GM19239 (cell line): ENCODE measurements at regions not wholly inside any gene's neighbourhood (a gene's known extent, or its start where the extent isn't known, plus 50 kb on each side); places are given as distances from the start of the nearest gene placed in this dataset.

ENCODE experiments used
- DNase-seq: peaks from one replicate; pipeline ENCODE4 v3.0.0; 2011; ENCODE audit warnings: low spot score; ENCODE audit not compliant: insufficient read length
- FAIRE-seq: peaks from 2 replicates; lab custom pipeline; 2011; peaks lifted over from hg19 to GRCh38; lab: Jason Lieb, UNC

DNA sequence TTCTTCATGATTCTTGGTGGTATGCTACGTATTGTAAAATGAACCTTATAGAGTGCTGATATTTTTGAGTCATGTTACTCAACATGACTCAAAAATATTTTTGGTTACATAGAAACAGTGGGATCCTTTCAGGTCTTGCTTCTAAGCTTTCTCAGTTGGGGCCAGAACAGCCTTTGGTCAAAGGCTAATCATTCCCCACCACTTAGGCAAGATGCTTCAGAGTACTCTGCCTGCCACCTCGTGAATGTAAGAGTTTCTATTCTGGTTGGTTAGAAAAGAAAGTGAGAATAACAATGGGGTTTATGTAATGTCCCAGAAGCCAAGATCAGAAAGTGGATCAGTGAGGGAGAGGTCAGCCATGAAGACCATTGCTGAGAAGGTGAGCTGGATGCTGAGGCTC lies 327.8 kb downstream of the TCERG1L start:
- DNase-seq (no peak), FAIRE-seq (no peak)

DNA sequence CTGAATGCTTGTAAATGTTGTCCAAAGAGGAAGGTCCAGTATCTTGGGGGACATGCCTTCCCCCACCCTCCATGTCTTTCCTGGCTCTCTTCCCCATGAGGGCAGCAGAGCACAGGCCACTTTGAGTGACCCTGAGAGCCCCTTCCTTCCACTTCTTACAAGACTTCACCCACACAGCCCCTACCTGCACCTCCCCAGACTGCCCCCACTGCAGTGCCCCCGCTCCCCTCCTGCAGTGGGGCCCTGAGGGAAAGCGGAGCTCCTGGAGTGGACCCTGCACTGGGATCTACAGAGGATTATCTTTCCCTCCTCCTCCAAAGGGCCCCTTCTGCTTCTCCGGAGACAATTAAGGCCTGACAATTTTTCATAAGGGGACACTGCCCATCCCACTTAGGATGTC lies 326.8 kb downstream of the TCERG1L start:
- FAIRE-seq = no peak
- DNase-seq = no peak

DNA sequence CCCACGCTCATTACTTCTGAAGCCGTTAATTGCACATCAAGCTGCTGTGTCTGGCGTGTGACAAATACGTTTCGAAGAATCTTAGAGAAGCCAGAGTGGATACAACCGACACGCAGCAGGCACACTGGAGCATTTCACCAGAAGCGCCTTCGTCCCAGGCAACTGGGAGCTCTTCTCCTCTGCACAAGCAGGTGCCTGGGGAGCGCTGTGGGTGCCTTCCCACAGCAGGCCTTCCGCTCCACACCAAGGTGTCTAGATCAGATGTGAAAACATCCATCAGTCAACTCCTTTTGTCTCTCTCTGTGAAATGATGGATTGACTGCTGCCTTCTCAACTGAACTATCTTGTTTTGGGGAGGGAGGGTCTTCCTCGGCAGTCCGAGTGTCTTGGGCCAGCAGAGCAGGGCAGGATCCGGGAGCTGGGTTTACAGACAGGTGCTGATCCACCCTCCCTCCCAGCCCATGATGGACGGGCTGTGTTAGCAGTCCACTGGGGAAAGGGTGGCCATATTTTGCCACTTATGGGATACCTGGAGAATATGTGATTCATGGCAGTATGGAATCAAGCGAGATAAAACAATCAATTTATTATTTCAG lies 326.3 kb downstream of the TCERG1L start:
- FAIRE-seq = no peak
- DNase-seq = no peak

DNA sequence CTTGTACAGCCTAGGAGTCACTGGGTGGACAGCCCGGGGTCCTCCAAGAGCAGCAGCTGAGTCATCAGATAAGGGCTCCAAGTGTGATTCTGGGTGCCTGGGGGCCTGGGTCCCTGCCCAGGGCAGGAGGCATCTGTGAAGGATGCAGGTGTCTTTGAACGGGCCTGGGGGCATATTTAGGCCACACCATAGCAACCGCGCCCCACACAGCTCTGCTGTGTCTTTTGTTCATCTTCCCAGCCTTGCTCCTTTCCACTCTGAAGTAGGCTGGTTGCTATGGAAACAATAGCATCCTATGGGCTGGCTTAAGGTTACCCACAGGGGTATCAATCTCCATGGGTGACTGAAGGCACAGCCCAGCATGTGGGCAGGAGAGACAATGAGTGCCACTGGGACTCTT lies 324.7 kb downstream of the TCERG1L start:
- no peak for DNase-seq
- no peak for FAIRE-seq

DNA sequence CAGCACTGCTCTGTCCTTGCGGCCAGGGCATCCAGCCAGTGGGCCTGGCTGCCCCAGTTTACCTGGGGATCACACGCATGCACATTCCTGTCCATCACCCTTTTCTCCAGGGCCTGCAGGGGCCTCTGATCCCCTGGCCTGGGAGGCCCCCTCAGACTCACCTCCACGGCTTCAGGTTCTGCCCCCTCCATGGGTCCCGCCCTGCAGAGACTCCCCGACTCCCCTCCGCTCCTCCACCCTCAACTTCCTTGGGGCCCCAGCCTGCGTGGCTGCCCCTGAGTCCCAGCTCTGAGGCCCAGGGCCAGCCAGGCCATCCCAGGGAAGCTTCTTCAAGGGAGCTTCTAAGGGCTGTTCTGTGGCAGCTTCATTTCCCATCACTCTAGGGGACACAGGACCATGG lies 324.1 kb downstream of the TCERG1L start:
- FAIRE-seq = no peak

DNA sequence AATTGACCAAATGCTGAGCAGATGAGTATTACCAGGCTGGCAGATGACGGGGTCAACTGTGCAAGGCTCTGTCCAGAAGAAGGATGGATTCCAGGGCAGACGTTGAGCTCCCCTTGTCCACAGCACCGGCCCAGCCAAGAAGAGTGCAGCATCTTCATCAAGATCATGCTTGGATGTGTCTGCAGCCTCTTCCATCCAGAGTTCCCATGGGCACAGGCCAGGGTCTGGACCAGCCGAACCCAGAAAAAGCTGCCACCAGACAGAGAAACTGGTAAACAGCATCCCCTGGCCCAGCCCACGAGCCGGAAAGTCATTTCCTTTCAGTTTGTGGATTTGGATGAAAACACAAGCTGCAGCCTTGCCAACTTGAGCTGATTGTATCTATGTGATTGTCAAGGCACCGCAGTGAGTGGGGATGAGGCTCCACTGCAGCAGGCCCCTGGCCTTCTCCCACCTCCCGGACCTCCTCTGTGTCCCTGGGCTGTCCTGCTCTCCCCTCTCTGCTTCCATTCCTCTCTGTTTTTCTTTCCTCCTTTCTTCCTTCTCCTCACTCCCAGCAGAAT lies 321.8 kb downstream of the TCERG1L start:
- DNase-seq = no peak
- no peak for FAIRE-seq

More for the DNA sequence above, 324.1 kb downstream of the TCERG1L start:
- no peak for DNase-seq

DNA sequence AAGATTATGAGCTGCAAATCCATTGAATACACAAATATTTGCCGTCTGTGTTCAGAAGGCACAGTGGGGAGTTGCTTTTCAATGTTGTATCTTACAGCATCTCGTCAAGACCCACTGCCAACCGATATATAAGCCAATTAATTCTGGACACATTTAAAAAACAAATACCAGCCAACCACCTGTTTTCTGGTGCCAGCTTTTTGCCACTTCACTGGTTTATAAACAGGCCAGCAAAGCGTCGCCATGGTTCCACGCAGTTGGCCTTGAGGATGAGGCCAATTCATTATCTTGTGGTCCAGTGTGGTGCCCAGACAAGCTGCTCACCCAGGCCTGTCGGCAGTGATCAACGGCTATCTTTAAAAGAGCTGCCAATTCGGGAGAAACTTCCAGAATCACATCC lies 321.0 kb downstream of the TCERG1L start:
- DNase-seq (no peak), FAIRE-seq (no peak)

DNA sequence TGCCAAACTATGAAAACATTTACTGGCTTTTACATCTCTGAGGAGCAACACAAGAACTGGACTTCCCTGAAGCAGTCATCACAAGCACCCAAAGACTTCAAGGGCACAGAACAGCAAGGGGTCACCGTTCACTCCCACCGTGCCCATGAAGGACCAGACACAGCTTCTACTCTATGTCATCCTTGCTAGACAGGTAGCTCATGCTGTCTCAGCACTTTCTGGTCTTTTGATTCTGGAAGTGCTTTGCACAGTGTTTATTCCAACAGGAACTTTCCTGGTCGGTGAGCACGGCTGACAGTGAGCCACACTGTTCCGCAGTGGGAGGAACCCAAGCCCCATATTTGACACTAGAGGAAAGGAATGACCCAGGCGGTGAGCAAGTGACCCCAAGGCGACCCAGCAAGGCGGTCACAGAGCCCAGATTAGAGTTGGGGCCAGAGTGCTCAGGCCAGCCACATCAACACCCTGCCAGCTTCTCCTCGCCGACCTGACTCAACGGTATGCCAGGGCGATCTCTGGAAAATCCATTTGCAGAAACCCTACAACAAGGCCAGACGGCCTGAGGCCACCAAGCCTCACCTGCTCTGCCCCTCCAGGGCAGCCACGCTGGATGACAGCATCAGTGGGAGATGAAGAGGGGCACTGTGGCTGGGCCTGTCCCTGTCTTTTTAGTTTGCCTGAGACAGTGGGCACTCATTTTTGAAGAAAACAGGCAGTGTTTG lies 318.6 kb downstream of the TCERG1L start:
- FAIRE-seq = no peak
- no peak for DNase-seq

DNA sequence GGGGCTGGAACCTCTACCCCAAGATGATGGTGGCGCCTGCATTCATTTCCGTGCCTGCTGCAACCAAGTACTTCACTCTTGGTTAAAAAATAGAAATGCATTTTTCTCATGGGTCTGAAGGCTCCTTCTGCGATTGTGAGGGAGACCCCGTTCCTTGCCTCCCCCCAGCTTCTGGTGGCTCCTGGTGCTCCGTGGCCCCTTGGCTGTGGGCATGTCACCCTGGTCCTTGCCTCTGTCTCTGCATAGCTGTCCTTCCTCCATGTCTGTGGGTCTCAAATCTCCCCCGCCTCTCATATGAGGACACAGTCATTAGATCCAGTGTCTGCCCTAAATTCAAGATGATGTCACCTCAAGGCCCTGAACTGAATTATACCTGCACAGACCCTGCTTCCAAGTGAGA lies 317.9 kb downstream of the TCERG1L start:
- DNase-seq (no peak), FAIRE-seq (no peak)

DNA sequence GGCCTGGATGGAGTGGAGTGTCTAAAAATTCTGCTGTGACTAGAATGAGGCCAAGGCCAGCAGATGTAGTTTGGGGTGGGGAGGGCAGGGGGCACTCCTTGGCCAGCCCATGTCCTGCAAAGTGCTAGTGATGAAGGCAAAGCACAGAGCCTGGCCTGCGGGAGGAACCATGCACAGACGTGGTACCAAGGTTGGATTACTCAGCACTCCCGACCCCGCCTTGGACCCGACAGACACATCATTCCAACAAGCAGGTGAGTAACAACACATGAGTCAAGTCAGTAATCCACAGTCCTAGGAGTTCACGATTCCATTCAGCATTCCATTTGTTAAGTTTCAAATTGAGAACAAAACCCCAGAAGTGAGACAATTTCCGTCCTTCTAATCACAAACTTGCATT lies 317.3 kb downstream of the TCERG1L start:
- DNase-seq (no peak), FAIRE-seq (no peak)

DNA sequence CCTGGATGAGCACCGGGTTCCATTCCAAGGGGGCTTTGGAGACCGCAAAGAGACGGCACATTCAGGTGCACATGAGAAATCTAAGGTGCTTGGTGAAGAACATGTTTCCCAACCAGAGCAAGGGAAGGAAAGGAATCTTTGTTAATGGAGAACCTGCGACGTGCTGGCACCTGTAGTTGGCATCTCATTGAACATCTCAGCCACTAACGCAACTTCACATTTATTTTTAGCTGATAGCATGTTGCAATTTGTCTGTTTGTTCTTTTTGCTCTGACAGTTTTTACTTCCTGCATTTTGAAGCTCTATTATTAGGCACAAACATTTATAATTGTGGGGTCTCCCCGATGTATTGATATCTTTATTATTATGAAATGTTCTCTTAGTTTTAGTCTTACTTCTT lies 316.7 kb downstream of the TCERG1L start:
- FAIRE-seq (no peak), DNase-seq (no peak)

DNA sequence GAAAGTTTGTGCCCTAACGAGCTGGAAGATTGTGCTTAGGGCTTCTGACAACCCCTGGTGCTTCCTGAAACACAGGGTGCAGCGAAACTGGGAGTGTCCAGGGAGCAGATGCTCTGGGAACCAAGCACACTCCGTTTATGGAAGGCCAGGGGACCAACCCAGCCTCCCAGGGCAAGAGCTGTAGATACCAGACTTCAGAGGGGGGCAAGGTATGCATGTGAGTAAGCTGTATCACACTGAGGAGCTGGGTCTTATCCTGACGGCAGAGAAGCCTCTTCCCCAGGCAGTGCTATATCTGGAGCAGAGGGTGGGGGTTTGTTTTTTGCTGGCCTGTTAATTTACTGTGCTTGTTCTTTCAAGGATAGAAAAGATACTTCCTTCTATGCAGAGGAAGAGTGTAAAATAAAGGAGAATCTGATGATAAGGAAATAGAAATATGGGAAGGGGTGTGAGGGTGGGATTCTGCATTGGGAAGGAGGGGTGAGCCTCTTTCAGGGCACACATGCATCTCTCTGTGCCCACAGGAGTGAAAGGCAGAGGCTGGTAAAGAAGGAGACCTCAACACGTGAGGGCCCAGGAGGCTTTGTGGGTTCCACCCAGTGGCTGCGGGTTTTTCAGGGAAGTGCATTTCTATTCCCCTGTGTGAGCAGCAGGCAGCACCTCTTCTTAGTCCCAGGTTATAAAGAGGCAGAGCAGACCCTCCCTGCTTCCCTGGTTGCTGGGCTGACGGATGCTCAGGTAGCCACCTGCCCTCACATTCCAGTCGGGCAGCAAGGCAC lies 314.1 kb downstream of the TCERG1L start:
- no peak for FAIRE-seq
- DNase-seq = no peak

DNA sequence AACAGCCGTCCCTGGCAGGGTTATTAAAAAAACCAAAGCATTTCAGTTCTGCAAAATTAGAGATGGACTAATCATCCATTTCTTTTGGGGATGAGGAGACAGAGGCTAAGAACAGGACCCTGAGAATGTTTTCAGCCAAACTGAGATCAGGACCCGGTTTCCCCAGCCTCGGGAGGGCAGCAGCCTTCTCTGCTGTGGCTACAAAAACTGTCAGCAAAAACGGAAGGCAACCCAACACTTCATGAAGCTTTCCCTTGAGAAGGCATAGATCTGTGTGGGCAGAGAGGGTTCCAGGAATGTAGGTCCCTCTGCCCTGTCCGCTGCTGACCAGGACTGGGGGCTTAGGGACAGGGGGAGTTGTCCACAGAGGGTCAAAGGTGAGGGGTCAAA lies 313.5 kb downstream of the TCERG1L start:
- FAIRE-seq (no peak), DNase-seq (no peak)

DNA sequence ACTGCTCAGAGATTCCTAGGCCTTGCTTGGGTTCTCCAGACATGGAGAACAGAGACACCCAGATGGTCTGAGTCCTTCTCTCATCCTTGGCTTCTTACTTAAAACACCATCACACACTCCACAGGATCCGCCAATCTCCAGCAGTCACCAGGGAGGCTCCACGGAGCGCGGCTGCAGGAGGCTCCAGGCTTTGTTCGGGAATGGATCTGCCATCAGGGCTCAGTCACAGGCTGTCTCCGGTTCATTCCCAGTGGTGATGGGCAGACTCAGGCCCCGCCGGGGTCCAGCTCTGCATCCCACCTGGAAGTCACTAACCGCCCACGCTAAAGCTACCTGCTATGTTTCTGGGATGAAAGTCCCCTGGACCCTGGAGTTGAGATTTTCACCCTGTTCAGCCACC lies 312.9 kb downstream of the TCERG1L start:
- FAIRE-seq (no peak), DNase-seq (no peak)

DNA sequence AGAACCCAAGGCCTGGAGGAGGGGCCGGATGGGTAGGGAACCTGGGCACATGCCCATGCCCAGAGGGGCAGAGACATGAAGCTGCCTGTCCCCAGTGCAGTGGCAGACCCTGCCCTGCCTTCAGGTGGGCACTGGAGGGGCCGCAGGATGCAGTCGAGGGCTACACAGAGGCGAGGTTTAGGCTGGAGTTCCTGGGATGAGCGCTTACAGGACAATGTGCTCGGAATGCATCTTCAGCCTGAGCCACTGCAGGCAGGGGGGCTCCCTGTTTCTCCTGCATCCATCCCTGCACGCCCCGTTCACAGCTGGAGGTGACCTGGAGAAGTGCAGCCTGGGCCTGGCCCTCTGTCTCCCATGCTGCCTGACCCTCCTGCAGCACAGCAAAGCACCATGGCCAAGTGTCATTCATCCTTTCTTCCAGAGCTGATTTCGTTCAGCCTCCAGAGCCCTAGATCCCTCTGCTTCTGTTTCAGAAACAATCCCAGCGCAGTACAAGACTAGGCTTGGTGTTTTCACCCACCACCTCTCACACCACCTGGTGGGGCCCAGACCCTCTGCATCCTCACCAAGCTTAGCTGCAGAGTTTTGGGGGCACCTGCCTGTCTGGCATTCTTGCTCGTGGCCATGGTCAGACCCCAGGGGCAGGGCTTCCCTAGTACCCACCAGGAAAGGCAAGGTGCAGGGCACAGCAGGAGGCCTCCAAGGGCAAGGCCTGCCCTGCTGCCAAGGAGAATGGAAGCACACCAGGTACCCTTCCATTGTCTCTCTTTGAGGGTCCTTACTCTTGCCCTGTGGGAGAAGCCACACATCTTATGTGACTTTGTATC lies 311.9 kb downstream of the TCERG1L start:
- FAIRE-seq (no peak), DNase-seq (no peak)

DNA sequence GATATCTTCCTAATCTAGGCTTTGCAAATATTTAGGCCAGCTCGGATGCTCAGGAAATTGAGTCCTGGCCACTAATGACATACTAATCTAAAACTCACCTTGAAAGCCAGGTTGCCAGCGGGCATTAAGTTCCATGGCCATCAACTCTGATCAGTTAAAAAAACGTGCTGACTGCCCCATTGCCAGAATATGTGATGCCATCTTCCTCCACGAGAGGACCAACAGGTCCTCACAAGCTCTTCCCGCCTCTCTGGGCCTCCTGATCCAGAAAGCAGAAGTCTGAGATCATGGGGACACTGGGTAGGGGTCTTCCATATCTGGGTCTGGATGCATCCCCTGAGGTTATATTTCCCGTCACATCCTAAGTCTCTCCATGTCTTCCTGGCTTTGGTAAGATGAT lies 311.3 kb downstream of the TCERG1L start:
- no peak for DNase-seq
- FAIRE-seq = no peak

DNA sequence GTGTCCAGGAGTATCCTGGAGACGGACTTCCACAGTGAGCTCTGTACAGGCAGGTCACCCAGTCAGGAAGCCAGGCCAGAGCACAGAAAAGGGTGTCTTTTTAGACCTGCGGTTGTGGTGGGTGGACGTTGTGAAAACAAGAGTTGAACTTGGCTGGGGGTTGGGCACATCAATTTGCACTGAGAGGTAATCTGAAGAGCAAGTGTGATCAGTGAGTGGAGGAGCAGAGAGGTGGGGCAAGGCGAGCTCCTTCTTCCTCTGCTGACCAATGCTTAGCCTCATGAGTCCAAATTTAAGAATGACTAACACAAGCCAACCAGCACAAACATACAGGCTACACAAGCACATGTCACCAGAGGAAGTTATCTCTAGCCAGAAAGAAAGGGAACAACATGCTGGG lies 310.8 kb downstream of the TCERG1L start:
- DNase-seq (no peak), FAIRE-seq (no peak)

DNA sequence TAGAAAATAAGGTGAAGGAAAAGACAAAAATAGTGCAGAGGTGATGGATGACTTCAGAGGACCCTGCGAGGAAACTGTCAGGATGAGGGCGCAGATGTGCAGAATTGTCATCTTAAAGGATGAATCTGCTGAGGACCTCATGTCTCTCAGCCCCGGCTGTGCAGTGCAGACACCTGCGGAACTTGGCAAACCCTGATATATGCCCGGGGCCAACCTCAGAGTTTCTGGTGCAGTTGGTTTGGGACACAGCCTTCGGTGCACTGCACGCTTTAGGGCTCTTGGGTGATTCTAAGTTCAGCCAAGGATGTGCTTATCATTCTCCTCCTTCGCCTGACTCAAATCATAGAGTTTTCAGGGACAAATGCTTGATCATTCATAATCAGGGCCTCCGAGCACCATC lies 310.1 kb downstream of the TCERG1L start:
- DNase-seq (no peak), FAIRE-seq (no peak)

DNA sequence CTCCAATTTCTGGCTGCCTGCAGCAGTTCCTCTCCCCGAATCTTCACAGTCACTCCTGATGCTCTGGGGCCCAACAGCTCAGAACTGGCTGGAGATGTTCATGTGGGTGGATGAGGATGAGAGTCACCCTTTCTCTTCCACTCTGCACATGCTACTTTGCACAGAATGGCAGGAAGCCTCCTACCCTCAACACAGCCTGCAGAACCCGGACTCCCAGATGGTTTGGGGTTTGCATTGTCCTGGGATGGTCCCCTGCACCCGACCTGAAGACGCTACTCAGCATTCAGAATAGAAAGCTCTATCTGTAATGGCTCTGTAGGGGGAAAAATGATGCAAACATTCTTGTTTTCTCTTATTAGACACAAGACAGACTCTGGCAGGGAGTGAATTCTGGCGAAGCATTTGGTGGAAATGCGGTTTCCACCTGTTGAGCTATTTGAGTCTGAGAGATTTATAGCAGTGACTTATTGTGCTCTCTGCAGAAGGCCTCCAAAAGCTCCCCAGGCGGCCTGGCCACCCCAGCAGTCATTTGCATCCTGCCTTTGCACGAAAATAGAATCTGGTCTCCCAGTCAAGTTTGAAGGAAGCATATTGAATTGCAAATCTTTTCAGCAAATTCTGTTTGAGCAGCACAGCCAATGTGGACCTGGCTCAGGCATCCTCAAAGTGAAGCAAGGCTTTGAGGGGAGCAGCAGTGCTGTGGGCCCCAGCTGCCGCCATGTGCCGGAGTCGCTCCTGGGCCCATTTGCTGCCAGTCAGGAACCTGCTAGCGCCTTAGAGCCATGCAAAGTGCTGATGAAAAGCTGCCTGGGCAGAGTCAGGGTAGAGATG lies 309.3 kb downstream of the TCERG1L start:
- DNase-seq = no peak
- no peak for FAIRE-seq

DNA sequence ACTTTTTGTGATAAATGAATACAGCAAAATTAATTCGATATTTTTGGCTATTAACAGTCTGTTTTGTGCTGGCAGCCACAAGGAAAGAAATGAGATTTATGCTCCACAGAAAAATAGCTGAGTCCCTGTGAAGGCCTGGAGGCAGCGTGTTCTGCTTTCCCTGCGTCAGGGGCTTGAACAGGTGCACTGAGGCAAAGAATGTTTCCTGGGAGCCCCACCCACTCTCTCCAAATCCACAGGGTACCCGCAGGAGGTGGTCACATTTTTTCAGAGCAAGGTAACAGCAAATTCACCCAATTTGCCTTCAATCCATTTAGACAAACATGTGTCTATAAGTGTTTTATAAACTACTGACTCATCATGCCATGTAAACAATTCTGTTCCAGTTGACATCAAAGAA lies 308.1 kb downstream of the TCERG1L start:
- DNase-seq = no peak
- no peak for FAIRE-seq
